ENCODE measurements at regions not wholly inside any gene's neighbourhood (a gene's known extent, or its start where the extent isn't known, plus 50 kb on each side); places are given as distances from the start of the nearest gene placed in this dataset.

DNA sequence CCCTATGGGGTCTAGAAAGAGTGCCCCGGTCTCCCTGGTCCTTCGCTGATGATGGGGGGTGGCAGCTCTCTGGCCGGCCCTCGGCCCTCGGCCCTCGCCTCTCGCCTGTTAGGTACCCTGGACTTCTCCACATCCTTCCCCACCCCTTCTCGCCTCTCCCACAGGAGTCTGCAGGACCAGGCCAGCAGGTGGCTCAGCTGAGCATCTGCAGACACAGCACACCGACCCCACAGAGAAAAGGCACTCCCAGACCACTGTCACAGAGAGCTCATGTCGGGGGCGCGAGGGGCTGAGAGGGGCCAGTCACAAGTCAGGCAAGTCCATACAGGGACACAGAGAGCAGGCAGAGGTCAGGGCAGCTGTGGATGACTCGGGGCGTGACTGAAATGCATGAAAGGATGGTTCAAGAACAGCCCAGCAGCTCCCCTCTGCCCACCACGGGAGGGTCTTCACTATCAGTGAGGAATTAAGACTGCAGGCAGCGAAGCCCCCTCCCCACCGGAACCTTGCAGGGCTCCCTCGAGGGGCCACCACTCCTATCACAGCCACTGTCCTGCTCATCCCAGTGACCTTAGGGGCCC is 181.7 kb upstream of the NSMCE3 start:
- TF ChIP-seq POLR2AphosphoS5 (IDR thresholded peaks at IDR 0.05): no peak
- TF ChIP-seq, protein P1, sequence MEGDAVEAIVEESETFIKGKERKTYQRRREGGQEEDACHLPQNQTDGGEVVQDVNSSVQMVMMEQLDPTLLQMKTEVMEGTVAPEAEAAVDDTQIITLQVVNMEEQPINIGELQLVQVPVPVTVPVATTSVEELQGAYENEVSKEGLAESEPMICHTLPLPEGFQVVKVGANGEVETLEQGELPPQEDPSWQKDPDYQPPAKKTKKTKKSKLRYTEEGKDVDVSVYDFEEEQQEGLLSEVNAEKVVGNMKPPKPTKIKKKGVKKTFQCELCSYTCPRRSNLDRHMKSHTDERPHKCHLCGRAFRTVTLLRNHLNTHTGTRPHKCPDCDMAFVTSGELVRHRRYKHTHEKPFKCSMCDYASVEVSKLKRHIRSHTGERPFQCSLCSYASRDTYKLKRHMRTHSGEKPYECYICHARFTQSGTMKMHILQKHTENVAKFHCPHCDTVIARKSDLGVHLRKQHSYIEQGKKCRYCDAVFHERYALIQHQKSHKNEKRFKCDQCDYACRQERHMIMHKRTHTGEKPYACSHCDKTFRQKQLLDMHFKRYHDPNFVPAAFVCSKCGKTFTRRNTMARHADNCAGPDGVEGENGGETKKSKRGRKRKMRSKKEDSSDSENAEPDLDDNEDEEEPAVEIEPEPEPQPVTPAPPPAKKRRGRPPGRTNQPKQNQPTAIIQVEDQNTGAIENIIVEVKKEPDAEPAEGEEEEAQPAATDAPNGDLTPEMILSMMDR (IDR thresholded peaks at IDR 0.05): no peak
- TF ChIP-seq POLR2A (IDR thresholded peaks at IDR 0.05): no peak
